ENCODE measurements at regions not wholly inside any gene's neighbourhood (a gene's known extent, or its start where the extent isn't known, plus 50 kb on each side); places are given as distances from the start of the nearest gene placed in this dataset.

DNA sequence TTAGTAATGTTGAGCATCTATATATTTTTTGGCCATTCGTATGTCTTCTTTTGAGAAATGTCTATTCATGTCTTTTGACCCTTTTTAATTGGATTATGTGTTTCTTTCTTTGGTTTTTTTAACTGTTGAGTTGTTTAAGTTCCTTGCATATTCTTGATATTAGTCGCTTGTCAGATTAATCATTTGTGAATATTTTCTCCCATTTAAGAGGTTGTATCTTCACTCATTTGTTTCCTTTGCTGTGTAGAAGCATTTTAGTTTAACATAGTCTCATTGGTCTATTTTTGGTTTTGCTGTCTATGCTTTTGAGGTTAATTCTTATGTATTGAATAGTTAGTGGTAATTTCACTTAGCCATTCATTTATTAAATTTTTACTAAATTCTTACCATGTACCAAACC is 283.8 kb downstream of the ZPLD1 start:
- TF ChIP-seq POLR2A (IDR thresholded peaks at IDR 0.05; ENCODE audit: low read length): no peak
- TF ChIP-seq GATA1 (IDR thresholded peaks at IDR 0.05; ENCODE audit: low read depth, low read length): no peak
